ENCODE measurements at regions not wholly inside any gene's neighbourhood (a gene's known extent, or its start where the extent isn't known, plus 50 kb on each side); places are given as distances from the start of the nearest gene placed in this dataset.
"Not testable (repeated sequence)": the region's sequence is repeated elsewhere in the genome, so short reads cannot be mapped to it uniquely, and the experiment has no call there.

DNA sequence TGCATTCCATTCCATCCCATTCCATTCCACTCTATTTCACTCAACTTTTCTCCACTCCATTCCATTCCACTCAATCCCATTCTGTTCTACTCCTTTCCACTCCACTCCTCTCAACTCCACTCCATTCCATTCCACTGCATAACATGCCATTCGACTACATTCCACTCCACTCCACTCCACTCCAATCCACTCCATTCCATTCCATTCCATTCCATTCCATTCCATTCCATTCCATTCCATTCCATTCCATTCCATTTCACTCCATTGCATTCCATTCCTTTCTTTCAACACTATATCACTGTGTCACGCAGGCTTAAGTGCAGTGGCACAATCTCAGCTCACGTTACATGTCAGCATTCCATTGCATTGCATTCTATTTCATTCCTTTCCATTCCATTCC lies 1430.4 kb downstream of the TSPY10 start:
- H3K4me1 Mint-ChIP-seq (ENCODE audit: low read depth, unreplicated experiment); DNase-seq; H3K4me3 Mint-ChIP-seq (ENCODE audit: unreplicated experiment): not testable (repeated sequence)
- H3K9me3 Mint-ChIP-seq (ENCODE audit: unreplicated experiment), result peaks cover 65% of the 10 kb centered on the region
- H3K27ac Mint-ChIP-seq (ENCODE audit: unreplicated experiment), result peak overlapping the region; percentile 1
- H3K27me3 Mint-ChIP-seq (ENCODE audit: unreplicated experiment), result peaks cover 45% of the 10 kb centered on the region
- H3K36me3 Mint-ChIP-seq (ENCODE audit: unreplicated experiment), result peaks cover 49% of the 10 kb centered on the region

DNA sequence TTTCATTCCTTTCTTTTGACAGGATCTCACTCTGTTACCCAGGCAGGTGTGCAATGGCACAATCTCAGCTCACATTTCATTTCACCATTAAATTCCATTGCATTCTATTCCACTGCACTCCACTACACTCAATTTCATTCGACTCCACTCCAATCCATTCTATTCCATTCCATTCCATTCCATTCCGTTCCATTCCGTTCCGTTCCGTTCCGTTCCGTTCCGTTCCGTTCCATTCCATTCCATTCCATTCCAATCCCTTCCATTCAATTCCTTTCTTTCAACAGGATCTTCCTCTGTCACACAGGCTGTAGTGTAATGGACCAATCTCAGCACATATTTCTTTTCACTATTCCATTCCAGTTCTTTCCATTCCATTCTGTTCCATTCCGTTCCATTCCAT lies 1445.7 kb downstream of the TSPY10 start:
- Mint-ChIP-seq H3K9me3 (ENCODE audit: unreplicated experiment) (peaks cover 71% of the 10 kb centered on the region), H3K27me3 (ENCODE audit: unreplicated experiment) (peaks cover 35% of the 10 kb centered on the region), H3K4me1 (ENCODE audit: low read depth, unreplicated experiment) (no peaks in the 10 kb centered on the region), H3K27ac (ENCODE audit: unreplicated experiment) (no peak overlapping the region), H3K4me3 (ENCODE audit: unreplicated experiment) (no peak overlapping the region), H3K36me3 (ENCODE audit: unreplicated experiment) (peaks cover 40% of the 10 kb centered on the region)
- no peak for DNase-seq
- TF ChIP-seq, protein P1, sequence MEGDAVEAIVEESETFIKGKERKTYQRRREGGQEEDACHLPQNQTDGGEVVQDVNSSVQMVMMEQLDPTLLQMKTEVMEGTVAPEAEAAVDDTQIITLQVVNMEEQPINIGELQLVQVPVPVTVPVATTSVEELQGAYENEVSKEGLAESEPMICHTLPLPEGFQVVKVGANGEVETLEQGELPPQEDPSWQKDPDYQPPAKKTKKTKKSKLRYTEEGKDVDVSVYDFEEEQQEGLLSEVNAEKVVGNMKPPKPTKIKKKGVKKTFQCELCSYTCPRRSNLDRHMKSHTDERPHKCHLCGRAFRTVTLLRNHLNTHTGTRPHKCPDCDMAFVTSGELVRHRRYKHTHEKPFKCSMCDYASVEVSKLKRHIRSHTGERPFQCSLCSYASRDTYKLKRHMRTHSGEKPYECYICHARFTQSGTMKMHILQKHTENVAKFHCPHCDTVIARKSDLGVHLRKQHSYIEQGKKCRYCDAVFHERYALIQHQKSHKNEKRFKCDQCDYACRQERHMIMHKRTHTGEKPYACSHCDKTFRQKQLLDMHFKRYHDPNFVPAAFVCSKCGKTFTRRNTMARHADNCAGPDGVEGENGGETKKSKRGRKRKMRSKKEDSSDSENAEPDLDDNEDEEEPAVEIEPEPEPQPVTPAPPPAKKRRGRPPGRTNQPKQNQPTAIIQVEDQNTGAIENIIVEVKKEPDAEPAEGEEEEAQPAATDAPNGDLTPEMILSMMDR (IDR thresholded peaks at IDR 0.05; ENCODE audit: partially characterized antibody, unreplicated experiment), result no peak

DNA sequence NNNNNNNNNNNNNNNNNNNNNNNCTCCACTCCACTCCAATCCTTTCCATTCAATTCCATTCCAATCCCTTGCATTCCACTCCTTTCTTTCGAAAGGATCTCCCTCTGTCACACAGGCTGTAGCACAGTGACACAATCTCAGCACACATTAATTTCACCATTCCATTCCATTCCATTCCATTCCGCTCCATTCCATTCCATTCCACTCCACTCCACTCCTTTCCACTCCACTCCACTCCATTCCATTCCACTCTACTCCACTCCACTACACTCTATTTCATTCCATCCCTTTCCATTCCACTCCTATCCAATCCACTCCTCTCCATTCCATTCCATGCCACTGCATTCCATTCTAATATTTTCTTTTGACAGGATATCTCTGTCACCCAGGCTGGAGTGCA lies 1459.0 kb downstream of the TSPY10 start:
- H3K4me3 Mint-ChIP-seq (ENCODE audit: unreplicated experiment), result no peak overlapping the region
- H3K27ac Mint-ChIP-seq (ENCODE audit: unreplicated experiment), result no peak overlapping the region
- TF ChIP-seq, protein P1 (IDR thresholded peaks at IDR 0.05; ENCODE audit: partially characterized antibody, unreplicated experiment), result no peak
- no peaks in the 10 kb centered on the region for H3K4me1 Mint-ChIP-seq (ENCODE audit: low read depth, unreplicated experiment)
- DNase-seq, result no peak
- peaks cover 48% of the 10 kb centered on the region for H3K27me3 Mint-ChIP-seq (ENCODE audit: unreplicated experiment)
- H3K9me3 Mint-ChIP-seq (ENCODE audit: unreplicated experiment), result peaks cover 82% of the 10 kb centered on the region
- peaks cover 62% of the 10 kb centered on the region for H3K36me3 Mint-ChIP-seq (ENCODE audit: unreplicated experiment)

DNA sequence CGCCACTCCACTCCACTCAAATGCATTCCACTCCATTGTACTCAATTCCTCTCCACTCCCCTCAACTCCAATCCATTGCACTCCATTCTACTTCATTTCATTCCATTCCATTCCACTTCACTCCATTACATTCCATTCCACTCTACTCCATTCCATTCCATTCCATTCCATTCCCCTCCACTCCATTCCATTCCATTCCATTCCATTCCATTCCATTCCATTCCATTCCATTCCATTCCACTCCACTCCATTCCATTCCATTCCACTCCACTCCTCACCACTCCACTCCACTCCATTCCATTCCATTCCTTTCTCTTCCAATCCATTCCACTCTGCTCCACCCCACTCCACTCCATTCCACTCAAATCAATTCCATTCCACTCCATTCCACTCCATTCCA lies 1459.9 kb downstream of the TSPY10 start:
- TF ChIP-seq, protein P1 (IDR thresholded peaks at IDR 0.05; ENCODE audit: partially characterized antibody, unreplicated experiment), result no peak
- Mint-ChIP-seq H3K9me3 (ENCODE audit: unreplicated experiment) (peaks cover 81% of the 10 kb centered on the region), H3K36me3 (ENCODE audit: unreplicated experiment) (peaks cover 55% of the 10 kb centered on the region), H3K27me3 (ENCODE audit: unreplicated experiment) (peaks cover 46% of the 10 kb centered on the region), H3K4me1 (ENCODE audit: low read depth, unreplicated experiment) (no peaks in the 10 kb centered on the region), H3K27ac (ENCODE audit: unreplicated experiment) (peak overlapping the region; percentile 1), H3K4me3 (ENCODE audit: unreplicated experiment) (no peak overlapping the region)
- no peak for DNase-seq

DNA sequence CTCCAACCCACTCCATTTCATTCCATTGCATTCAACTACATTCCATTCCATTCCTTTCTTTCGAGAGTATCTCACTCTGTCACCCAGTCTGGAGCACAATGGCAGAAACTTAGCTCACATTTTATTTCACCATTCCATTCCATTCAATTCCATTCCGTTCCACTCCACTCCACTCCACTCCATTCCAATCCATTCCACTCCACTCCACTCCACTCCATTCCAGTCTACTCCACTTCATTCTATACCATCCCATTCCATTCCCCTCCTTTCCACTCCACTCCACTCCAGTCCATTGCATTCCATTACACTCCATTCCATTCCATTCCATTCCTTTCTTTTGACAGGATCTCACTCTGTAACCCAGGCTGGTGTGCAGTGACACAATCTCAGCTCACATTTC lies 1466.3 kb downstream of the TSPY10 start:
- no peak for DNase-seq
- Mint-ChIP-seq H3K27ac (ENCODE audit: unreplicated experiment) (no peak overlapping the region), H3K4me1 (ENCODE audit: low read depth, unreplicated experiment) (no peaks in the 10 kb centered on the region), H3K9me3 (ENCODE audit: unreplicated experiment) (peaks cover 66% of the 10 kb centered on the region), H3K27me3 (ENCODE audit: unreplicated experiment) (peaks cover 30% of the 10 kb centered on the region), H3K36me3 (ENCODE audit: unreplicated experiment) (peaks cover 14% of the 10 kb centered on the region), H3K4me3 (ENCODE audit: unreplicated experiment) (no peak overlapping the region)
- TF ChIP-seq, protein P1 (IDR thresholded peaks at IDR 0.05; ENCODE audit: partially characterized antibody, unreplicated experiment), result no peak

DNA sequence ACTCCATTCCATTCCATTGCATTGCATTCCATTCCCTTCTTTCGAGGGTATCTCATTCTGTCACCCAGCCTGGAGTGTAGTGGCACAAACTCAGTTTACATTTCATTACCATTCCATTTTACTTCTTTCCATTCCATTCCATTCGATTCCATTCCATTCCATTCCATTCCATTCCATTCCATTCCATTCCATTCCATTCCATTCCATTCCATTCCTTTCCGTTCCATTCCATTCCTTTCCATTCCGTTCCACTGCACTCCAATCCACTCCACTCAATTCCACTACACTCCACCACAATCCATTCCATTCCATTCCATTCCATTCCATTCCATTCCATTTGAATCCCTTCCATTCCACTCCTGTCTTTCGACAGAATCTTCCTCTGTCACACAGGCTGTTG lies 1472.0 kb downstream of the TSPY10 start:
- not testable (repeated sequence) for H3K27ac Mint-ChIP-seq (ENCODE audit: unreplicated experiment); H3K4me3 Mint-ChIP-seq (ENCODE audit: unreplicated experiment); H3K4me1 Mint-ChIP-seq (ENCODE audit: low read depth, unreplicated experiment); DNase-seq
- Mint-ChIP-seq H3K9me3 (ENCODE audit: unreplicated experiment) (peaks cover 59% of the 10 kb centered on the region), H3K36me3 (ENCODE audit: unreplicated experiment) (peaks cover 19% of the 10 kb centered on the region), H3K27me3 (ENCODE audit: unreplicated experiment) (peaks cover 24% of the 10 kb centered on the region)

DNA sequence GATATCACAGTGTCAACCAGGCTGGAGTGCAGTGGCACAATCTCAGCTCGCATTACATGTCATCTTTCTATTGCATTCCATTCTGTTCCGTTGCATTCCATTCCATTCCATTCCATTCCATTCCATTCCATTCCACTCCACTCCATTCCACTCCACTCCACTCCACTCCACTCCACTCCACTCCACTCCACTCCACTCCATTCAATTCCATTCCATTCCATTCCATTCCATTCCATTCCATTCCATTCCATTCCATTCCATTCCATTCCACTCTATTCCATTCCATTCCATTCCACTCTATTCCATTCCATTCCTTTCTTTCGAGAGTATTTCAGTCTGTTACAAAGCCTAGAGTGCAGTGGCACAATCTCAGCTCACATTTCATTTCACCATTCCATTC lies 1486.5 kb downstream of the TSPY10 start:
- H3K27me3 Mint-ChIP-seq (ENCODE audit: unreplicated experiment), result peaks cover 34% of the 10 kb centered on the region
- not testable (repeated sequence) for H3K4me1 Mint-ChIP-seq (ENCODE audit: low read depth, unreplicated experiment); H3K4me3 Mint-ChIP-seq (ENCODE audit: unreplicated experiment); DNase-seq
- H3K27ac Mint-ChIP-seq (ENCODE audit: unreplicated experiment), result peak overlapping the region; percentile 3
- H3K9me3 Mint-ChIP-seq (ENCODE audit: unreplicated experiment), result peaks cover 64% of the 10 kb centered on the region
- peaks cover 65% of the 10 kb centered on the region for H3K36me3 Mint-ChIP-seq (ENCODE audit: unreplicated experiment)
